ENCODE measurements at regions not wholly inside any gene's neighbourhood (a gene's known extent, or its start where the extent isn't known, plus 50 kb on each side); places are given as distances from the start of the nearest gene placed in this dataset.

DNA sequence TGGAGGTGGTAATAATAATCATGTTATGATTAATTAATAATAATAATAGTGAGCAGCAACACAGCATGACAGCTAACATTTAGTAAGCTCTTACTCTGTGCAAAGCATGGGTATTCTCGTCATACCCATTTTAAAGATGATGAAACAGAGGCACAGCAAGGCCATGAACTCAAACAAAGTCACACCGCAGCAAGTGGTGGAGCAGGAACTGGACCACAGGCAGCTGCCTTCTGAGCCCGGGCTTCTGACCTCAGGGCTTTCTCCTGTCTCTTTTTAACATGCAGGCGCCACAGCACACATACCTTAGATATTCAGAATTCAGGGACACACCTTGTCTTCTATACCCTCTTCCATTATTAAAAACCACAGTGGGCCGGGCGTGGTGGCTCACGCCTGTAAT, 50.7 kb upstream of the SPATA12 start:
- DNase-seq (ENCODE audit: low read depth) = no peak
- in situ Hi-C loops (cut with HindIII; ENCODE audit: low pct_unique_long_range_greater_than_20kb, low sequenced_read_pairs) = no loop called here

DNA sequence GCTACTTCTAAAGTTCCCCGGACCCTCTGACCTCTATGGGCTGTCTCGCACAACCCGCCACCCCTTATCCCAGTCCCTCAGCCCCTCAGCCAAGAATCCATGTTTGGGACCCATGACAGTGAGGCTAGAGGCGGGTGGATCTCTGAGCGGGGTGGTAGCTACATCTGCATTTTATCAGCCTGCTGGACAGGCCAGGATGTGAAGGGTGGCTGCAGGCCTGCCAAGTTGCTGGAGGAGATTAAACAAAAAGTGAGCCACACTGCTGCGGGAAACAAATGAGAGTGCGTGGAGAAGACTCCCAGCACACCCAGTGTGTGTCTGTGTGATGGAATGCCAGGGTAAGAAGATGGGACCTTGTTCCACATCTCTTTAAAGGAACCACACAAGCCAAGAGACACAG, 51.1 kb upstream of the SPATA12 start:
- in situ Hi-C loops (cut with HindIII; ENCODE audit: low pct_unique_long_range_greater_than_20kb, low sequenced_read_pairs) = no loop called here
- DNase-seq (ENCODE audit: low read depth) = no peak

DNA sequence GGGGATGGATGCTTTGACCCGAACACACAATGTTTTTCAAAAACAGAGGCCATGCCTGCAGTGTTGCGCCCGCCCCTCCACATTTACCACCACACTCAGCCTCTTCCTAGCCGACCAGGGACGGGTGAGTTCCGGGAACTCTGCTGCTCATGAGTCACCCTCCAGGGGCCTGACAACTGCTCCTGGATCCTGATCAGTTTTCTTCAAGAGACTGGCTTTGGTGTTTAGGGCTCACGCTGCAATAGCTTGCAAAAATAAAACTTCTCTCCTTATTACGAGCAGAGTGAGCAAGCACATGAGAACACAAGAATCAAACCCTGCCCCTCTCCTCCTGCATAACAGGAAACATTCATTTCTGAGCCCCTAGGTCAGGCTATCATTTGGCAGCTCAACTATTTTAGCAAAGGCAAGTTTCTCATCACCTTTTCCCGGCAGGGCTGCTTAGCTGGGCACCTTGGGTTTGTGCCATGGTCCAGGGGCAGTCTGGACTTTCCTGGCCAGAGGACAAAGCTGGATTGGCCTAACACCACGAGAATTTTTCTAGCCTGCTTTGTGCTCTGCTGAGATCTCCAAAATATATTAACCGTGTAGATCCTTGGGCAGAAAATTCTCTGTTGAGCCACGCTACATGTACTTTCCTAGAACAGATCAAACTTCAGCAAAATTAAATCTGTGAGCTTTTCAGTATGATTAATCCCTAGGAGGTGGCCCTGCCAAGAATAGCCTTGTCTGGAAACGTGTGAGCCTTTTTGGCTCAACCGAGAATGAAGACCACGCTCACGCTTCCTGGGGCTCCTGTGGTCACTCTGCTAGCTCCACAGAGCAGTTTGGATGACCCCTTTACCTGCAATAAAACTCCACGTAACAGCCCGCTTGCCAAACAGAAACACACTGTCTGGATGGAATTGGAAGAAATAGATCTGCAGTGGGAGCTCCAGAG, 52.7 kb upstream of the SPATA12 start:
- in situ Hi-C loops (cut with HindIII; ENCODE audit: low pct_unique_long_range_greater_than_20kb, low sequenced_read_pairs) = no loop called here
- DNase-seq (ENCODE audit: low read depth) = no peak

DNA sequence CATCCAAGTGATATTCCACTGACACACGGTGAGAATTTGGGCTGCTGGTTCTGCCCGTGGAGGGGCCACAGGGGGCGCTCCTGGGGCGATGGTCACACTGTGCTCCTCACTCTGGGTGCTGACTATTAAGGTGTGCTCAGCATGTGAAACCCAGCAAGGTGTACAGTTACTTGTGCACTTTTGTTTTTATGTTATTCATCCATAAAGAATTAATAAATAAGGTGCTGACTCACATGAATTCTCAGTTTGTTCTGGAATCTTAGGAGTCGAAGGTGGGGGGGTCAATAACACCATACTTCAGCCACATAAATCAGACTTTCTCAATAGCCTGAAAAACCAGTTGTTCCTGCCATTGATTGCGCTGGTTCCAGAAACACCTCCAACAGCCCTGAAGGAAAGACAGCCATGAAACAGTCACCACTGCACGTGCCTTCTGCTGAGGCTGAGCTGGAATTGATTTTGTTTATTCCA, 53.5 kb upstream of the SPATA12 start:
- in situ Hi-C loops (cut with HindIII; ENCODE audit: low pct_unique_long_range_greater_than_20kb, low sequenced_read_pairs) = no loop called here
- no peak for DNase-seq (ENCODE audit: low read depth)

DNA sequence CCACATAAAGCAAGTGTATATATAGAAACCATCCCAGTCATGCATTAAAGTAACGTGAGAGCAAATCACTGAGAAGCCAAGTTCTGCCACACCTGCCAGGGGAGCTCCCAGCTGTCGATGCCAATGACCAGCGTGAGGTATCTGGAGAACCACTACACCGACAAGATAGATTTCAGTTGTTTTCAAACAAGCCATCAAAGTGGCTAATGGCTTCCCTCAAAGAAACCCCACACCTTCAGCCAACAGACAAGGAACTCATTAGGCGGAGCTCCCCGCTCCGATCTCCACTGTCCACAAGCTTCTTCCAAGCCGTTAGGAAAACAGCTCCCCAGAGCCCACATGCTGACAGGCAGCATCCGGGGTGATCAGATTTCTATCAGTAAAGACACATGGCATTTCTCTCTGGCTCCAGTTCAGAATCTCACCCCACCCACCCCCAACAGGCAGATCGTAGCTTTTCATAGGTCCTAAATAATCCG, 54.2 kb upstream of the SPATA12 start:
- in situ Hi-C loops (cut with HindIII; ENCODE audit: low pct_unique_long_range_greater_than_20kb, low sequenced_read_pairs) = no loop called here
- no peak for DNase-seq (ENCODE audit: low read depth)

DNA sequence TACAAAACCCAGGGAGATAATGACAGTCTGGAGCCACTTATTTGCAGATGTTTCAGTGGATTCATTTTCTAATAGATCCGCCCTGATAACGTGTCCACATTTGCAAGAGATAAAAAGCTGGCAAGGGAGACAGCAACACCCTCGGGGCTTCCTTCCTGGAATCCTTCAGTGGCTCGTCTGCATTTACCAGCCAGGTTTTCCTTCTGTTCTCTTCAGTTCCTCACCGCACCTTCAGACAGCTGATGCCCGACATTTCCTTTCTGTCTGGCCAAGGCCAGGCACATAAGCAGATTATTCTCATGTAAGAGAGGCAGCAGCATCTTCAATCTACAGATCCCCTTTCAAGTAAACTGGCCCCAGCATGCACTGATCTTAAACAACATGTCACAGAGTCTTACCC, 56.2 kb upstream of the SPATA12 start:
- in situ Hi-C loops (cut with HindIII; ENCODE audit: low pct_unique_long_range_greater_than_20kb, low sequenced_read_pairs) = no loop called here
- no peak for DNase-seq (ENCODE audit: low read depth)

DNA sequence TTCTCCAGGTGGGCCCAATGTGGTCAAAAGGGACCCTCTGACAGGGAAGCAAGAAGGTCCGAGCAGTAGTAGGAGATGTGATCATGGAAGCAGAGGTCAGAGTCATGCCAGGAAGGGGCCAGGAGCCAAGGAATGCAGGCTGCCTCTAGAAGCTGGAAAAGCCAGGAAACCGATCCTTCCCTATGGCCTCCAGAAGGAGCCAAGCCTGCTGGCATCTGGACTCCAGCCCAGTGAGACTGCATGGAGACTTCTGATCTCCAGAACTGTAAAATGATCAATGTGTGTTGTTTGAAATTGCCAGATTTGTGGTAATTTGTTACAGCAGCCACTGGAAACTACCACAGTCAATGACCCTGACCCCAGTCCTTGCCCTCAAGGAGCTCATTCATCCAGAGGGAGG, 56.8 kb upstream of the SPATA12 start:
- in situ Hi-C loops (cut with HindIII; ENCODE audit: low pct_unique_long_range_greater_than_20kb, low sequenced_read_pairs) = no loop called here
- DNase-seq (ENCODE audit: low read depth) = no peak

DNA sequence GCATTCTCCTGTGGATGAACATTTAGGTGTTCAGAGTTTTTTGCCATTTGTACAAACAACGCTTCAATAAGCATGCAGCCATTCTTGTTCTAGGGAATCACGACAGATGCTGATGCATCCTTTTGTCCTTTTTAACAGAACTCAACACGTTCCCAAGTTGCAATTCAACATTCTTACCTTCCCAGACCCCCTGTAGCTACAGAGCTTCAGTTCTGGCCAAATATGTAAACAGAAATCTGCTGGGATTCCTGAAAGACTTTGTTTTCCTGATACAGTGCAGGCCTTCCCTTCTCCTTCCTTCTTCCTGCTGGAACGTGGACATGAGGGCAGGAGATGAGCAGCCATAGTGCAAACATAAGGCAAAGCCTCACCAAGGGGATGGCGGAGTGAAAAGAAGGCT, 59.1 kb upstream of the SPATA12 start:
- in situ Hi-C loops (cut with HindIII; ENCODE audit: low pct_unique_long_range_greater_than_20kb, low sequenced_read_pairs) = no loop called here
- DNase-seq (ENCODE audit: low read depth) = no peak

DNA sequence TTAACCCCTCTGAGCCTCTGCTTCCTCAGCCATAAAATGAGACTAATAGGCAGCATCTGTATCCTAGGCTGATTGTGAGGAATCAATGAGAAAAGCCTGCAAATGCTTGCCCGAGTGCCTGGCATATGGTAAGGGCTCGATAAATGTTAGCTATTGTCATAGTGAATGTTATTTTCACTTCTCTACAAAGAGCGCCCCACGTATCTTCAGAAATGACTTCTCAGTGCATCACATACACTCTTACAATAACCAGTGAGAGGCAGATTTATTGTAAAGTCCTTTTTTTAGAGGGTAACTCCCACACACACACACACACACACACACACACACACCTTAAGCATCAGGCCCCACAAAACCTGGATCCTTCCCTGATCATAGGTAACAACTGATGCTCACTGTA, 60.5 kb upstream of the SPATA12 start:
- no peak for DNase-seq (ENCODE audit: low read depth)
- in situ Hi-C loops (cut with HindIII; ENCODE audit: low pct_unique_long_range_greater_than_20kb, low sequenced_read_pairs) = no loop called here

DNA sequence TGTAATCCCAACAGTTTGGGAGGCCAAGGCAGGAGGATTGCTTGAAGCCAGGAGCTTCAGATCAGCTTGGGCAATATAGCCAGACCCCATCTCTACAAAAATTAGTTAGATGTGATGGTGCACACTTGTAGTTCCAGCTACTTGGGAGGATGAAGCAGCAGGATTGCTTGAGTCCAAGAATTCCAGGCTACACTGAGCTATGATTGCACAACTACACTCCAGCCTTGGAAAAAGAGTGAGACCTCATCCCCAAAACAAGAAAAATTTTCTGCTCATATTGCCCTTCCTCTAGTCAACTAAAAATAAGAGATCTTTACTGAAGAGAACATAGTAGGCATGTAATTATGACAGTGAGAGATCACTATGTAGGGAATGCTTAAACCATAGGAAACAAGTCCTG, 60.9 kb upstream of the SPATA12 start:
- DNase-seq (ENCODE audit: low read depth) = no peak
- in situ Hi-C loops (cut with HindIII; ENCODE audit: low pct_unique_long_range_greater_than_20kb, low sequenced_read_pairs) = loop anchor here (25.0 kb wide), 1 partner anchor 88 kb away; no protein-coding TSS in a partner anchor

DNA sequence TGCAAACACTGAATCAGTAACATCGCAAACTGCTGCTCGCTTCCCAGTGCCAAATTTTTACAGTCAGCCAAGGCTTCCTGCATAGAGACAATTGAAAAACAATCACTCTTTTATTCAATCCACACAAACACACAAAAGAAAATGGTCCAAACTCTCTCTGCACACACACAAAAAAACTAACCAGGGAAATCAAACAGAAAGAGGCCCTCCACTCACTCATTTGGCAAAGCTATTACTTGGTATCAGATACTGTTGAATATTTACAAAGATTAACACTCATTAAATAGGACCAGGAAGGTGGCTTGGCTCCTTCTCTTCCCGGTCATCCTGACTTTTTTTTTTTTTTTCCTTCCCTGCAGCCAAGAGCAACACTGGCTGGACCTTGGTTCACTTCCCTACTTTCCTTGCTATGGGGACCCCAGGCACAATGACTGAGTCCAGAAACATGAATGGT, 62.4 kb upstream of the SPATA12 start:
- in situ Hi-C loops (cut with HindIII; ENCODE audit: low pct_unique_long_range_greater_than_20kb, low sequenced_read_pairs) = loop anchor here (25.0 kb wide), 1 partner anchor 89 kb away; no protein-coding TSS in a partner anchor
- DNase-seq (ENCODE audit: low read depth) = no peak

DNA sequence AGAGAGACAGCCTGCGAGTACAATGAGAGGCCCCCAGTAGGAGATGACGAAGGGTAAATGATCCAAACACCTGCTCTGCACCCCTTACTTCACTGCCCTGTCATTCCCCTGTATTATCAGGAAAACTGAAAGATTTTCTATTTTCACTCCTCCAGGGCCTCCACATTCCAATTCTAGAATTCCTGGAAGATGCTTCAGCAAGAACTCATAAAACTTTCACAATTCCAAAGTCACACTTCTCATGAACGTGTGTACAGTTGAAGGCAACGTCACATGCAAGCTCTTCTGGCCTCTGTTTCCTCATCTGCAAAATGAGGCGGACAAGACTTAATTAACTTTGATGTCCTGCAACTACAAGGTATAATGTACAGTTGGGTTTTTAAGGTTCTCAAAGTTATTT, 62.8 kb upstream of the SPATA12 start:
- no peak for DNase-seq (ENCODE audit: low read depth)
- in situ Hi-C loops (cut with HindIII; ENCODE audit: low pct_unique_long_range_greater_than_20kb, low sequenced_read_pairs) = loop anchor here (25.0 kb wide), 1 partner anchor 90 kb away; no protein-coding TSS in a partner anchor

DNA sequence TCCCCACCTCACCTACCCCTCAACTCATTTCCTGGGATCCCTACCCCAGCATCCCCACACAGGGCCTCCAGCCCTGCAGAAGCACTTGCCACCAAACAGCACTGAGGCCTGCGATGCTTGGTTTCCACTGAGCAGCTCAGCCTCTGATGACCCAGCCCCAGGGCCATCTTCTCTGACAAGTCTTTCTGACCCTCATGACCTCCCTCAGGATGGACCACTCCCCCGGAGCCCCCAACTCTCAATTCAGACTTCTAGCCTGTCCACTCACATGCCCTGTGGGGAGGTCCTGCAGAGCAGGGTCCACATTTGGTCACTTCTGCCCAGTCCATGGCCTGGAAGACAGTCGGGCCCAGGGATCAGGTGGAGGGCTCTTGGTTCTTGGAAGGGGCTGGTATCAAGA, 63.4 kb upstream of the SPATA12 start:
- in situ Hi-C loops (cut with HindIII; ENCODE audit: low pct_unique_long_range_greater_than_20kb, low sequenced_read_pairs) = loop anchor here (25.0 kb wide), 1 partner anchor 90 kb away; no protein-coding TSS in a partner anchor
- no peak for DNase-seq (ENCODE audit: low read depth)

DNA sequence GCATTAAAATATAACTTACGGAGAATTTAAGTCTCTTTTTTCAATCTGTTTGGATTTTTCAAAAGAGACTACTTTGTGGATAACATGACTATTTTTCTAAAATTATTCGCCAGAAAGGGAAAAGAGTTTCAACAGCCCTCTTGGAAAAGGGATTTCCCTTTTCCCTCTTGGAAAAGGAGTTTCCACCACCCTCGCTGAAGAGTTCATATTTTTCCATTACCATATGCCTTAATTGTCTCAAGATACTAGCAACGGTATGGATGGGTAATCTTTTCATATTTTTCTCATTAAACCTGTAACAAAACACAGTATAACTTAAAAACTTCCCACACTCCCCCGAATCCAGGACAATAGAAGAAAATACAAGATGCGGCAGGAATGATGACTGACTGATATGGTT, 66.1 kb upstream of the SPATA12 start:
- in situ Hi-C loops (cut with HindIII; ENCODE audit: low pct_unique_long_range_greater_than_20kb, low sequenced_read_pairs) = loop anchor here (25.0 kb wide), 1 partner anchor 93 kb away; no protein-coding TSS in a partner anchor
- DNase-seq (ENCODE audit: low read depth) = no peak

DNA sequence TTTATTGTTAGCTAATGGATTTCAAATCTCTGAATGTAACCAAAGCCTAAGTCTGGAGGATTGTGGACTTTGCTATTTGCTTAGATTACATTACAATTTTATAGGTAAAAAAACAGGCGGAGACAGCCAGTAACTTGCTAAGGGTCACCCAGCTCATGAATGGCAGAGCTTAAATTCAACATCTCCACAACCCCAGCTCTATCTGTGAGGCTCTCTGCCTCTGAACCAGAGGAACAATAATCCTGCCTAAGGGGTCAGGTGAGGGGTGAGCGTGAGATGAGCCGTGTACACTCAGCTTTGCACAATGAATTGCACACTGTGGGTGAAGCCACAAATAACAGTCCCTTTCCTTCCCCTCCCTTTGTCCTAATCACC, 69.8 kb upstream of the SPATA12 start:
- in situ Hi-C loops (cut with HindIII; ENCODE audit: low pct_unique_long_range_greater_than_20kb, low sequenced_read_pairs) = loop anchor here (25.0 kb wide), 1 partner anchor 97 kb away; no protein-coding TSS in a partner anchor
- DNase-seq (ENCODE audit: low read depth) = no peak

DNA sequence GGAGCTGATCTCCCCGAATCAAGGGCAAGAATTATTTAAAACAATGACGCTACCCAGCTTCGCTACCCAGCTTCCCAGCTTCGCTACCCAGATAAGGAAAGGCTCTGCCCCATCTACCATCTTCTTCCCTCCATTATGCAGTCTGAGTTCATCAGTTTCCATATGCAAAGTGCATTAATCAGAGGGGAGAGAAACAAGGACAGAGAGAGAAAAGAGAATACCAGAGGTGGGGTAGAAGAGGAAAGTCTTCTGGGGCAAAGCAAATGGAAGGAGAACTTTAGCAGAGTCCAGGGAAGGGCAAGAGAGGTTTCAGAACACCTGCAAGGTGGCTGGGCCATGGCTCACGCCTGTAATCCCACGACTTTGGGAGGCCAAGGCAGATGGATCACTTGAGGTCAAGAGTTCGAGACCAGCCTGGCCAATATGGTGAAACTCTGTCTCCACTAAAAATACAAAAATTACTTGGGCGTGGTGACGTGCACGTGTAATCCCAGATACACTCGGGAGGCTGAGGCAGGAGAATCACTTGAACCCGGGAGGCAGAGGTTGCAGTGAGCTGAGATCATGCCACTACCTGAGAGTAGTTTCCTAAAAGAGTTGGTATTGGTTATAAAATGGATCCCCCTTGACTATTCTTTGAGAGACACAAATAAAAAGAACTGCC, 70.4 kb upstream of the SPATA12 start:
- in situ Hi-C loops (cut with HindIII; ENCODE audit: low pct_unique_long_range_greater_than_20kb, low sequenced_read_pairs) = loop anchor here (25.0 kb wide), 1 partner anchor 97 kb away; no protein-coding TSS in a partner anchor
- no peak for DNase-seq (ENCODE audit: low read depth)

DNA sequence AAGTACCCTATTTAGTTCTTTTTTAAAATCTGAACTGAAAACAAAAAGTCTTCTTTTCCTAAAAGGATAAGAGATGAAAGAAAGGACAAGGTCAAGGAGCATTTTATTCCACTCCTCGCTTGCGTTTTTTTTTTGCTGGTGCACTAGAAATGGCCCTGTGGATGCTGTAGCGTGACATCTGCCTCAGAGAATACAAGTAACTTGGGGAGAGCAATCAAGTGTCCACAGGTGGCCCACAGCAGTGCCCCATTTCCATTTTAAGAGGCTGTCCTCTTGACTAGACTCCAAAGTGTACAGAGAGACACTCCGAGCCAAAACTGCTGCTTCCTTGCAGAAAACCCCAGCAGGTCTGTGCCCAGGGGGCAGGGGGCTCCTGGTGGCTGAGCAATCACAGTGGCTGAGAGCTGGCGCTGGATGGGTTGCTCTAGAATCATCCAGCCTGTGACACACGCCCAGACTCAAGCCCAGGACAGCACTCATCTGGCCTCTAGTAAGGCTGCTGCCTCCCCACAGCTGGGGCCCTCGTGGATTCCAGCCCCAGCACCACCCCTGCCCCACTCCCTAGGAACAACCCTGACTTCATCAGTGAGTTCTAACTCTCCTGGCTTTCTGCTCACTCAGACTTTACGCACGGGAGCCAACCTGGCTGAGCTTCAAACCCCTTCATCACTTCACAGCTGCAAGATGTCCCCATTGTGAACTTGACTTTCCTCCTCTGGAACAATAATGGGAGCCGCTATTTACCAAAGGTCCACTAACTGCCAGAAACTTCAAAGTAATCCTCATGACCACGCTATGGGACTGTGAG, 71.1 kb upstream of the SPATA12 start:
- in situ Hi-C loops (cut with HindIII; ENCODE audit: low pct_unique_long_range_greater_than_20kb, low sequenced_read_pairs) = loop anchor here (25.0 kb wide), 1 partner anchor 98 kb away; no protein-coding TSS in a partner anchor

More for the DNA sequence above, 71.1 kb upstream of the SPATA12 start:
- no peak for DNase-seq (ENCODE audit: low read depth)

All from Caki2 (cell line).